B cell (primary cell): ENCODE measurements at regions not wholly inside any gene's neighbourhood (a gene's known extent, or its start where the extent isn't known, plus 50 kb on each side); places are given as distances from the start of the nearest gene placed in this dataset.

Experiments used
- ATAC-seq: fragments of 200-7000 bp; cut with Tn5 transposase; one replicate; pipeline ENCODE4 v1.10.0; 2021; ENCODE audit warnings: low read depth, mild to moderate bottlenecking, moderate number of reproducible peaks, moderate library complexity
- CTCF ChIA-PET: fragments of 350-600 bp; sonication (Branson Sonifier 250); formaldehyde crosslinking; loops from one replicate; lab custom pipeline; 2021; ENCODE audit warnings: antibody characterized with exemption, inconsistent platforms; lab: Charles Lee
- POLR2A ChIA-PET: fragments of 350-600 bp; sonication (Branson Sonifier 250); formaldehyde crosslinking; loops from one replicate; lab custom pipeline; 2021; ENCODE audit warnings: antibody characterized with exemption; lab: Charles Lee
- DNase-seq: peaks from one replicate; pipeline ENCODE4 v3.0.0; 2013
- H2AFZ ChIP-seq: 2 replicates; pipeline ENCODE4 v1.6.1; 2012; ENCODE audit warnings: mild to moderate bottlenecking, low read depth, low read length; ENCODE audit not compliant: insufficient read depth, poor library complexity, severe bottlenecking
- H3K27ac ChIP-seq, 2 donors: 1 replicate in 1 of 2; 2 replicates in 1 of 2; pipeline ENCODE4 v1.5.1; 2012 to 2013; ENCODE audit warnings: low read length in 2 of 2, mild to moderate bottlenecking in 2 of 2, moderate library complexity in 1 of 2
- H3K27me3 ChIP-seq, 4 experiments: fragments of 200-600 bp in 1 of 4; sonication (generic) in 1 of 4; replicated peaks in 1 of 4; 1 replicate in 2 of 4; 2 replicates in 2 of 4; pipeline versions ENCODE4 v1.6.1 to v1.7.0; 2013 to 2016; ENCODE audit warnings: low read length in 3 of 4, mild to moderate bottlenecking in 2 of 4, mixed read lengths in 1 of 4, moderate library complexity in 1 of 4; ENCODE audit not compliant: insufficient read depth in 4 of 4, control insufficient read depth in 3 of 4; ENCODE audit errors: control extremely low read depth in 1 of 4
- H3K36me3 ChIP-seq, 2 experiments: replicated peaks in 1 of 2; 1 replicate in 1 of 2; 2 replicates in 1 of 2; pipeline versions ENCODE4 v1.6.1 to v1.7.1; 2013; ENCODE audit warnings: low read length in 1 of 2; ENCODE audit not compliant: insufficient read depth in 2 of 2, control insufficient read depth in 1 of 2; ENCODE audit errors: control extremely low read depth in 1 of 2, extremely low read depth in 1 of 2
- H3K4me1 ChIP-seq, 2 donors: fragments of 200-600 bp in 1 of 2; sonication (generic) in 1 of 2; 1 replicate in 1 of 2; 2 replicates in 1 of 2; pipeline versions ENCODE4 v1.5.1 to v1.6.1; 2013 to 2017; ENCODE audit warnings: low read length in 2 of 2; ENCODE audit not compliant: control insufficient read depth in 2 of 2, insufficient read depth in 2 of 2
- H3K4me2 ChIP-seq: replicated peaks from 2 replicates; pipeline ENCODE3; 2012; ENCODE audit warnings: mild to moderate bottlenecking, low read depth, low read length; ENCODE audit not compliant: poor library complexity, severe bottlenecking
- H3K4me3 ChIP-seq, 5 experiments: fragments of 200-600 bp in 1 of 5; sonication (generic) in 1 of 5; 1 replicate in 3 of 5; 2 replicates in 2 of 5; pipeline versions ENCODE4 v1.5.1 to v1.7.0; 2011 to 2016; ENCODE audit warnings: low read length in 4 of 5, mild to moderate bottlenecking in 4 of 5, low read depth in 2 of 5, control low read depth in 1 of 5, moderate library complexity in 1 of 5; ENCODE audit not compliant: insufficient read depth in 1 of 5; ENCODE audit errors: control extremely low read depth in 1 of 5, extremely low read depth in 1 of 5
- H3K79me2 ChIP-seq: fragments of 200-600 bp; sonication (generic); one replicate; pipeline ENCODE4 v1.6.0; 2016; ENCODE audit warnings: low read length; ENCODE audit not compliant: control insufficient read depth, insufficient read depth
- H3K9ac ChIP-seq: fragments of 200-600 bp; sonication (generic); 2 replicates; pipeline ENCODE4 v1.6.1; 2017; ENCODE audit warnings: mild to moderate bottlenecking, low read length, moderate library complexity
- H3K9me3 ChIP-seq, 3 donors: one replicate each; pipeline versions ENCODE4 v1.6.1 to v1.7.1; 2013; ENCODE audit warnings: low read length in 2 of 3; ENCODE audit not compliant: control insufficient read depth in 2 of 3, insufficient read depth in 1 of 3; ENCODE audit errors: control extremely low read depth in 1 of 3
- H4K20me1 ChIP-seq: 2 replicates; pipeline ENCODE4 v1.6.0; 2012; ENCODE audit warnings: mild to moderate bottlenecking, low read length; ENCODE audit not compliant: insufficient read depth, control insufficient read depth, poor library complexity, severe bottlenecking
- H3K27ac Mint-ChIP-seq: one replicate; pipeline ENCODE4 v1.8.0; 2021; ENCODE audit warnings: mixed read lengths
- H3K27me3 Mint-ChIP-seq: one replicate; pipeline ENCODE4 v1.8.0; 2021; ENCODE audit warnings: mixed read lengths
- H3K4me1 Mint-ChIP-seq: one replicate; pipeline ENCODE4 v1.8.0; 2021; ENCODE audit warnings: mixed read lengths
- H3K4me3 Mint-ChIP-seq: one replicate; pipeline ENCODE4 v1.8.0; 2021; ENCODE audit warnings: mixed read lengths
- H3K9me3 Mint-ChIP-seq: one replicate; pipeline ENCODE4 v1.8.0; 2022; ENCODE audit warnings: mixed read lengths; ENCODE audit not compliant: insufficient read depth
- CTCF ChIP-seq: fragments of 200-600 bp; IDR thresholded peaks from one replicate; pipeline ENCODE4 v1.8.0; 2022; ENCODE audit warnings: antibody characterized with exemption, mild to moderate bottlenecking
- EZH2 ChIP-seq: IDR thresholded peaks from 2 replicates; pipeline ENCODE4 v1.6.1; 2012; ENCODE audit warnings: borderline replicate concordance, low read depth, mild to moderate bottlenecking, moderate library complexity, low read length; ENCODE audit not compliant: insufficient read depth, poor library complexity, severe bottlenecking
- WGBS: methylation state at CpG from one replicate; pipeline ENCODE4 v1.1.5; 2013; ENCODE audit warnings: missing lambda C conversion rate; ENCODE audit not compliant: insufficient coverage; 5-methylcytosine and 5-hydroxymethylcytosine counted together
- intact Hi-C: fragments of 100-400 bp; cut with micrococcal nuclease; formaldehyde crosslinking; loops from one replicate; pipeline ENCODE4 v1.10.0; 2022

DNA sequence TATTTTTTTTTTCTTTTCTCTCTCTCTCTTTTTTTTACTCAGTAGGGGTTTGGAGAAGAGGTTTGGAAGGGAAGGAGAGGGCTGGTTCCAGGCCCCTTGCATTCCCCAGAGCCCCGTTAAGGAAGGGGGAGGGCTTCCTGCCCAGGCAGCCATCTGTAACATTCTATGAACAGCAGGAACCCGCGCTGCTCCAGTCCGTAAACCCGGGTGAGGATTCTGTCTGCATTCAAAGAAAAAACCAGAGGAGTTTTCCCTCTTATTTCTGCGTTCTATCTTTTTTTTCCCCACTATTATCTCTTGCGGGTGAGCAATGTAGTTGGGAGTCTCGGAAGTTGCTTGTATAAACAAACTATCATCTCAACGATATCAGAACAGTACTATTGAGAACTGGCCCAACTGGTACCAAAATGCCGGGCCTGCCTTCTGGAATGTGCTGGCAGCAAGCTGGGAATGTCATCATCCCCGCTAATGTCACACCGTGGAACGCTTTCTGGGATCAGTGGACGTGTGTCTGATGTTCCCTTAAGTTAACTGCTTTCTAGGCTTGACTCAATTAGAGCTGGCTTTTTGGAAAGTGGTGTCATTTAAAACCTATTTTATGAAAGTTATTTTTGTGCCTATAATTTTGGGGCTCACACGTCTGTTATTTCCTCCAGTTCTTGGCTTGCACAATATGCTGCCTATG, 153.1 kb upstream of the MEOX2 start:
- 60% methylated on average over 7 of the region's 15 CpGs for WGBS
- Mint-ChIP-seq H3K27me3 (no peaks in the 10 kb centered on the region), H3K9me3 (no peaks in the 10 kb centered on the region), H3K27ac (no peak overlapping the region), H3K4me3 (no peak overlapping the region), H3K4me1 (no peaks in the 10 kb centered on the region)
- Histone ChIP-seq H3K4me1 (peaks cover 0 to 3% of the 10 kb centered on the region in 2 donors), H3K27ac (no peak overlapping the region), H3K79me2 (no peaks in the 10 kb centered on the region), H3K4me2 (no peak overlapping the region), H4K20me1 (no peaks in the 10 kb centered on the region), H3K27me3 (no peaks in the 10 kb centered on the region), H2AFZ (no peak overlapping the region), H3K36me3 (no peaks in the 10 kb centered on the region), H3K9ac (no peak overlapping the region), H3K9me3 (no peaks in the 10 kb centered on the region), H3K4me3 (no peak overlapping the region)
- CTCF ChIA-PET, result no interaction called here
- no peak for TF ChIP-seq CTCF
- TF ChIP-seq EZH2, result no peak
- POLR2A ChIA-PET, result no interaction called here
- no peak for DNase-seq
- intact Hi-C loops, result no loop called here
- ATAC-seq, result no peak

GRCh38 chr7:15838265-15838664, 151.8 kb upstream of the MEOX2 start:
- Histone ChIP-seq H3K27me3 (no peaks in the 10 kb centered on the region), H3K27ac (no peak overlapping the region), H4K20me1 (no peaks in the 10 kb centered on the region), H3K9me3 (no peaks in the 10 kb centered on the region), H2AFZ (no peak overlapping the region), H3K79me2 (no peaks in the 10 kb centered on the region), H3K36me3 (no peaks in the 10 kb centered on the region), H3K9ac (no peak overlapping the region), H3K4me2 (no peak overlapping the region), H3K4me3 (no peak overlapping the region), H3K4me1 (peaks cover 0 to 3% of the 10 kb centered on the region in 2 donors)
- intact Hi-C loops, result no loop called here
- Mint-ChIP-seq H3K27ac (no peak overlapping the region), H3K9me3 (no peaks in the 10 kb centered on the region), H3K4me1 (no peaks in the 10 kb centered on the region), H3K27me3 (no peaks in the 10 kb centered on the region), H3K4me3 (no peak overlapping the region)
- no peak for DNase-seq
- ATAC-seq, result no peak
- TF ChIP-seq EZH2, result no peak
- no peak for TF ChIP-seq CTCF
- 100% methylated on average over 1 of the region's 2 CpGs for WGBS
- CTCF ChIA-PET, result no interaction called here
- POLR2A ChIA-PET, result no interaction called here
